A549 (cell line): ENCODE measurements at regions not wholly inside any gene's neighbourhood (a gene's known extent, or its start where the extent isn't known, plus 50 kb on each side); places are given as distances from the start of the nearest gene placed in this dataset.

ENCODE experiments used
- BHLHE40 ChIP-seq: IDR thresholded peaks from 2 replicates; pipeline ENCODE4 v1.6.1; 2012; ENCODE audit warnings: low read depth, low read length, inconsistent platforms
- CHD2 ChIP-seq: fragments of 150-350 bp; IDR thresholded peaks from 2 replicates; pipeline ENCODE4 v1.6.1; 2014; ENCODE audit warnings: low read length; ENCODE audit not compliant: partially characterized antibody
- PHF8 ChIP-seq: fragments of 200-600 bp; sonication (generic); IDR thresholded peaks from 2 replicates; pipeline ENCODE4 v1.6.1; 2016; ENCODE audit warnings: low read depth, mild to moderate bottlenecking, antibody characterized with exemption, moderate library complexity, borderline replicate concordance
- POLR2A ChIP-seq: IDR thresholded peaks from 2 replicates; pipeline ENCODE4 v1.6.1; 2012; ENCODE audit warnings: mild to moderate bottlenecking, low read length
- RAD21 ChIP-seq, 2 experiments: fragments of >200 bp in 1 of 2; sonication (Bioruptor Twin) in 1 of 2; formaldehyde crosslinking in 1 of 2; IDR thresholded peaks in 1 of 2; conservative IDR thresholded peaks in 1 of 2; 2 replicates in 1 of 2; 3 replicates in 1 of 2; pipeline ENCODE4 v1.6.1; 2012 to 2018; ENCODE audit warnings: inconsistent platforms in 1 of 2
- RFX5 ChIP-seq: fragments of 450-650 bp; IDR thresholded peaks from 2 replicates; pipeline ENCODE4 v1.7.1; 2014; ENCODE audit warnings: antibody characterized with exemption, mild to moderate bottlenecking, moderate library complexity
- TF ChIP-seq, protein P1 (sequence below): fragments of >200 bp; sonication (Bioruptor Twin); formaldehyde crosslinking; IDR thresholded peaks from 3 replicates; pipeline ENCODE4 v1.5.1; 2016
- TF ChIP-seq, protein P2 (sequence below): fragments of 150-350 bp; IDR thresholded peaks from 2 replicates; pipeline ENCODE4 v1.6.1; 2014; ENCODE audit warnings: low read depth, mild to moderate bottlenecking, low read length
- TF ChIP-seq, protein P3 (sequence below): fragments of 200-600 bp; sonication (generic); IDR thresholded peaks from 2 replicates; pipeline ENCODE4 v1.6.1; 2016; ENCODE audit warnings: antibody characterized with exemption, mild to moderate bottlenecking, moderate library complexity

DNA sequence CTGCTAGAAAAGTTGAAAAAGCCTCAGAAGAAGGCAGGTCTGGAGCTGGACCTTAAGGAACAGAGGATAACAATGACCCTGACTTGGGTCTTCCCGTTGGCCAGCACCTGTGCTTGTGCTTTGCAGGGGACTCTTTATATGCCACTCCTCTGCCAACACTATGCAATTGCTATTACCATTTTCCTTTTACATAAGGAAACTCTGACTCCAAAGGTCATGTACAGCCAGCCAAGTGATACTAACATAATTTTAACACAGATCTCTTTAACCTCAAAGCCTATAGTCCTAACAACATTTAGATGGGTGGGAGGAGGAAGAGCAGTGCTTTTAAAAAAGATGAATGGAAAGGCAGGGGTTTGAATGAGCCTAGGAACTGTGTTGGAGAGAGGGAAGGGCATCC is 106.6 kb upstream of the RAB4A start:
- TF ChIP-seq, protein P1, sequence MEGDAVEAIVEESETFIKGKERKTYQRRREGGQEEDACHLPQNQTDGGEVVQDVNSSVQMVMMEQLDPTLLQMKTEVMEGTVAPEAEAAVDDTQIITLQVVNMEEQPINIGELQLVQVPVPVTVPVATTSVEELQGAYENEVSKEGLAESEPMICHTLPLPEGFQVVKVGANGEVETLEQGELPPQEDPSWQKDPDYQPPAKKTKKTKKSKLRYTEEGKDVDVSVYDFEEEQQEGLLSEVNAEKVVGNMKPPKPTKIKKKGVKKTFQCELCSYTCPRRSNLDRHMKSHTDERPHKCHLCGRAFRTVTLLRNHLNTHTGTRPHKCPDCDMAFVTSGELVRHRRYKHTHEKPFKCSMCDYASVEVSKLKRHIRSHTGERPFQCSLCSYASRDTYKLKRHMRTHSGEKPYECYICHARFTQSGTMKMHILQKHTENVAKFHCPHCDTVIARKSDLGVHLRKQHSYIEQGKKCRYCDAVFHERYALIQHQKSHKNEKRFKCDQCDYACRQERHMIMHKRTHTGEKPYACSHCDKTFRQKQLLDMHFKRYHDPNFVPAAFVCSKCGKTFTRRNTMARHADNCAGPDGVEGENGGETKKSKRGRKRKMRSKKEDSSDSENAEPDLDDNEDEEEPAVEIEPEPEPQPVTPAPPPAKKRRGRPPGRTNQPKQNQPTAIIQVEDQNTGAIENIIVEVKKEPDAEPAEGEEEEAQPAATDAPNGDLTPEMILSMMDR, result no peak
- TF ChIP-seq POLR2A (no peak), BHLHE40 (no peak), RFX5 (no peak), PHF8 (no peak), CHD2 (no peak), RAD21 (conservative IDR thresholded peaks at IDR 0.05 in 1 of 2, IDR thresholded peaks at IDR 0.05 in 1 of 2) (no peak)
- TF ChIP-seq, protein P2, sequence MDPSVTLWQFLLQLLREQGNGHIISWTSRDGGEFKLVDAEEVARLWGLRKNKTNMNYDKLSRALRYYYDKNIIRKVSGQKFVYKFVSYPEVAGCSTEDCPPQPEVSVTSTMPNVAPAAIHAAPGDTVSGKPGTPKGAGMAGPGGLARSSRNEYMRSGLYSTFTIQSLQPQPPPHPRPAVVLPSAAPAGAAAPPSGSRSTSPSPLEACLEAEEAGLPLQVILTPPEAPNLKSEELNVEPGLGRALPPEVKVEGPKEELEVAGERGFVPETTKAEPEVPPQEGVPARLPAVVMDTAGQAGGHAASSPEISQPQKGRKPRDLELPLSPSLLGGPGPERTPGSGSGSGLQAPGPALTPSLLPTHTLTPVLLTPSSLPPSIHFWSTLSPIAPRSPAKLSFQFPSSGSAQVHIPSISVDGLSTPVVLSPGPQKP, result no peak
- TF ChIP-seq, protein P3, sequence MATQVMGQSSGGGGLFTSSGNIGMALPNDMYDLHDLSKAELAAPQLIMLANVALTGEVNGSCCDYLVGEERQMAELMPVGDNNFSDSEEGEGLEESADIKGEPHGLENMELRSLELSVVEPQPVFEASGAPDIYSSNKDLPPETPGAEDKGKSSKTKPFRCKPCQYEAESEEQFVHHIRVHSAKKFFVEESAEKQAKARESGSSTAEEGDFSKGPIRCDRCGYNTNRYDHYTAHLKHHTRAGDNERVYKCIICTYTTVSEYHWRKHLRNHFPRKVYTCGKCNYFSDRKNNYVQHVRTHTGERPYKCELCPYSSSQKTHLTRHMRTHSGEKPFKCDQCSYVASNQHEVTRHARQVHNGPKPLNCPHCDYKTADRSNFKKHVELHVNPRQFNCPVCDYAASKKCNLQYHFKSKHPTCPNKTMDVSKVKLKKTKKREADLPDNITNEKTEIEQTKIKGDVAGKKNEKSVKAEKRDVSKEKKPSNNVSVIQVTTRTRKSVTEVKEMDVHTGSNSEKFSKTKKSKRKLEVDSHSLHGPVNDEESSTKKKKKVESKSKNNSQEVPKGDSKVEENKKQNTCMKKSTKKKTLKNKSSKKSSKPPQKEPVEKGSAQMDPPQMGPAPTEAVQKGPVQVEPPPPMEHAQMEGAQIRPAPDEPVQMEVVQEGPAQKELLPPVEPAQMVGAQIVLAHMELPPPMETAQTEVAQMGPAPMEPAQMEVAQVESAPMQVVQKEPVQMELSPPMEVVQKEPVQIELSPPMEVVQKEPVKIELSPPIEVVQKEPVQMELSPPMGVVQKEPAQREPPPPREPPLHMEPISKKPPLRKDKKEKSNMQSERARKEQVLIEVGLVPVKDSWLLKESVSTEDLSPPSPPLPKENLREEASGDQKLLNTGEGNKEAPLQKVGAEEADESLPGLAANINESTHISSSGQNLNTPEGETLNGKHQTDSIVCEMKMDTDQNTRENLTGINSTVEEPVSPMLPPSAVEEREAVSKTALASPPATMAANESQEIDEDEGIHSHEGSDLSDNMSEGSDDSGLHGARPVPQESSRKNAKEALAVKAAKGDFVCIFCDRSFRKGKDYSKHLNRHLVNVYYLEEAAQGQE, result no peak
